Psoas muscle (tissue), 7 donors: ENCODE measurements at regions not wholly inside any gene's neighbourhood (a gene's known extent, or its start where the extent isn't known, plus 50 kb on each side); places are given as distances from the start of the nearest gene placed in this dataset.

Experiments
- ATAC-seq, 4 donors: fragments of 200-7000 bp; cut with Tn5 transposase; one replicate each; pipeline ENCODE4 v1.9.1; 2020; ENCODE audit warnings: moderate library complexity in 3 of 4, mild to moderate bottlenecking in 2 of 4
- DNase-seq, 2 donors: peaks; one replicate each; pipeline ENCODE4 v3.0.0-alpha.2; 2020
- H3K27ac ChIP-seq: fragments of 200-600 bp; one replicate; pipeline ENCODE4 v1.8.0; 2022
- H3K27me3 ChIP-seq, 3 donors: fragments of 200-600 bp in 1 of 3; one replicate each; pipeline versions ENCODE4 v1.6.1 to v1.8.0; 2013 to 2022; ENCODE audit warnings: low read length in 2 of 3, mild to moderate bottlenecking in 2 of 3, moderate library complexity in 1 of 3; ENCODE audit not compliant: insufficient read depth in 3 of 3
- H3K36me3 ChIP-seq, 2 donors: fragments of 200-600 bp in 1 of 2; one replicate each; pipeline versions ENCODE4 v1.6.1 to v1.8.0; 2013 to 2022; ENCODE audit warnings: low read depth in 1 of 2, mild to moderate bottlenecking in 1 of 2, moderate library complexity in 1 of 2; ENCODE audit not compliant: insufficient read depth in 1 of 2
- H3K4me1 ChIP-seq: fragments of 200-600 bp; one replicate; pipeline ENCODE4 v1.8.0; 2022
- H3K4me3 ChIP-seq: fragments of 200-600 bp; one replicate; pipeline ENCODE4 v1.8.0; 2022; ENCODE audit warnings: mild to moderate bottlenecking
- H3K9me3 ChIP-seq: fragments of 200-600 bp; one replicate; pipeline ENCODE4 v1.8.0; 2022
- WGBS, 3 donors: extraction: QIAGEN DNeasy Blood & Tissue Kit; methylation state at CpG; one replicate each; pipeline versions ENCODE4 v1.1.6 to v1.1.7; 2013; 5-methylcytosine and 5-hydroxymethylcytosine counted together
- intact Hi-C, 2 donors: fragments of 100-400 bp; cut with DNase I; formaldehyde crosslinking; loops; one replicate each; pipeline versions ENCODE4 v1.11.0 to v1.14.2; 2022
- TF ChIP-seq, protein P1 (sequence below): fragments of 200-600 bp; IDR thresholded peaks from one replicate; pipeline ENCODE4 v1.8.0; 2022; ENCODE audit warnings: antibody characterized with exemption
- donor health status: healthy with polysubstance abuse.
- donor health status: DM: no; HTN: no; CAD: no; lungs with moderate emphysema.
- donor health status: Bipolar disorder and iron deficiency.
- donor health status: healthy.
- donor health status: DM: yes; HTN: yes; CAD: no.
- donor health status: DM: no; HTN: no; CAD: no.
- donor health status: DM: yes; HTN: yes; CAD: no.

DNA sequence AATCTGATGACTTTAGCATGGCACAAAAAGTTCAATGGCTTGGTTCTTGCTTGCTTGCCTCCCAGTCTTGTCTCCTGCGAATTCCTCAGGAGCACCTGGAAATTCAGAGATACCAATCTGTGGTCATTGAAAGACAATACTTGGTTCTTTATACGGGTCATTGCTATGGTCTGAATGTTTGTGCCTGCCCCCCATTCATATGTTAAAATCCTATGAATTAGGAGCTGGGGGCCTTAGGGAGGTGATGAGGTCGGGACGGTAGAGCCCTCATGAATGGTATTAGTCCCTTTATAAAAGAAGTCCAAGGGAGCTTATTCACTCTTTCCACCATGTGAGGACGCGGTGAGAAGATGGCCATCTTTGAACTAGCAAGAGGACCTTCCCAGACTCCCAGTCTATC, 721.8 kb downstream of the UTRN start:
- Histone ChIP-seq H3K4me3 (no peak overlapping the region), H3K36me3 (no peaks in the 10 kb centered on the region), H3K4me1 (no peaks in the 10 kb centered on the region), H3K27me3 (no peaks in the 10 kb centered on the region), H3K9me3 (no peaks in the 10 kb centered on the region), H3K27ac (no peak overlapping the region)
- intact Hi-C loops: no loop called here
- 88 to 92% (median 90%) methylated on average over 6 of the region's 6 CpGs for WGBS, 3 donors
- TF ChIP-seq, protein P1, sequence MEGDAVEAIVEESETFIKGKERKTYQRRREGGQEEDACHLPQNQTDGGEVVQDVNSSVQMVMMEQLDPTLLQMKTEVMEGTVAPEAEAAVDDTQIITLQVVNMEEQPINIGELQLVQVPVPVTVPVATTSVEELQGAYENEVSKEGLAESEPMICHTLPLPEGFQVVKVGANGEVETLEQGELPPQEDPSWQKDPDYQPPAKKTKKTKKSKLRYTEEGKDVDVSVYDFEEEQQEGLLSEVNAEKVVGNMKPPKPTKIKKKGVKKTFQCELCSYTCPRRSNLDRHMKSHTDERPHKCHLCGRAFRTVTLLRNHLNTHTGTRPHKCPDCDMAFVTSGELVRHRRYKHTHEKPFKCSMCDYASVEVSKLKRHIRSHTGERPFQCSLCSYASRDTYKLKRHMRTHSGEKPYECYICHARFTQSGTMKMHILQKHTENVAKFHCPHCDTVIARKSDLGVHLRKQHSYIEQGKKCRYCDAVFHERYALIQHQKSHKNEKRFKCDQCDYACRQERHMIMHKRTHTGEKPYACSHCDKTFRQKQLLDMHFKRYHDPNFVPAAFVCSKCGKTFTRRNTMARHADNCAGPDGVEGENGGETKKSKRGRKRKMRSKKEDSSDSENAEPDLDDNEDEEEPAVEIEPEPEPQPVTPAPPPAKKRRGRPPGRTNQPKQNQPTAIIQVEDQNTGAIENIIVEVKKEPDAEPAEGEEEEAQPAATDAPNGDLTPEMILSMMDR: no peak
- ATAC-seq (no peak), DNase-seq (no peak)

DNA sequence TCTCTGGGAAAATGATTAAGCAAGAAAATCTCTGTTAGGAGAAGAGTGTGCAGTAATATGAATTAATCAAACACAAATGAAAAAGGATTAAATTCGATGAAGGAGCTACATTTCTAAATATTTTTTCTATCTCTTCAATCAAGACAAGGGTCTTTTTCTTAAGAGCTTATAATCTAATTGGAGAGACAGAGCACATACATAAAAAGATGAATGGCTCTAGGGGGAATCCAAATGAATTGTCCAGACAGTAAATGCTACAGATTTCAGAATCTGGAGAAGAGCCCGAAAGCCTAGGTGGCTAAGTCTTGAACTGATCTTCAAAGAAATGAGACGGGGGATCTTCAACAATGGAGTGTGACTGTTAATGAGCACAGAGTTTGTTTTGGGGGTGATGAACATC, 723.6 kb downstream of the UTRN start:
- TF ChIP-seq, protein P1: no peak
- 73 to 75% (median 73%) methylated on average over 3 of the region's 3 CpGs for WGBS, 3 donors
- no peaks in the 10 kb centered on the region for H3K9me3 ChIP-seq
- H3K36me3 ChIP-seq: no peaks in the 10 kb centered on the region
- intact Hi-C loops: no loop called here
- H3K4me3 ChIP-seq: no peak overlapping the region
- DNase-seq: no peak
- H3K27ac ChIP-seq: no peak overlapping the region
- no peak for ATAC-seq
- H3K4me1 ChIP-seq: no peaks in the 10 kb centered on the region
- no peaks in the 10 kb centered on the region for H3K27me3 ChIP-seq

DNA sequence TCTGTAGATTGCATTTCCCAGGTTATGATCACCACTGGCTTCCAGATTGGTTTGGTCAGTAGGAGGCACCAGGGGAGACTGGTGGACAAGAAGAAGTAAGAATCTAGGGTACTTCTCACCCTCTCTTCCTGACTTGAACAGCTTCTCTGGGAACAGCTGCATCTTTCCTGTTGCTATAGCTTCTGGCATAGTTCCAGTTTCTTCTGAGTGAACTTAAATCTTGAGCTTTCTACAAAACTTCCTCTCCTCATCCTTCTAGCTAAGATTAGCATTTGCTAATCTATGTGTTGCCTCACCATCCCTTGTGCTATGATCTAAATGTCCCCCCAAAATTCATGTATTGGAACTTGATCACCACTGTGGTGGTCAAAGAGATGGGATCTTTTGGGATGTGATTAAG, 724.6 kb downstream of the UTRN start:
- DNase-seq (no peak), ATAC-seq (no peak)
- TF ChIP-seq, protein P1: no peak
- no peak overlapping the region for H3K27ac ChIP-seq
- no peaks in the 10 kb centered on the region for H3K9me3 ChIP-seq
- no peaks in the 10 kb centered on the region for H3K27me3 ChIP-seq
- H3K4me1 ChIP-seq: no peaks in the 10 kb centered on the region
- intact Hi-C loops: no loop called here
- H3K4me3 ChIP-seq: no peak overlapping the region
- H3K36me3 ChIP-seq: no peaks in the 10 kb centered on the region

DNA sequence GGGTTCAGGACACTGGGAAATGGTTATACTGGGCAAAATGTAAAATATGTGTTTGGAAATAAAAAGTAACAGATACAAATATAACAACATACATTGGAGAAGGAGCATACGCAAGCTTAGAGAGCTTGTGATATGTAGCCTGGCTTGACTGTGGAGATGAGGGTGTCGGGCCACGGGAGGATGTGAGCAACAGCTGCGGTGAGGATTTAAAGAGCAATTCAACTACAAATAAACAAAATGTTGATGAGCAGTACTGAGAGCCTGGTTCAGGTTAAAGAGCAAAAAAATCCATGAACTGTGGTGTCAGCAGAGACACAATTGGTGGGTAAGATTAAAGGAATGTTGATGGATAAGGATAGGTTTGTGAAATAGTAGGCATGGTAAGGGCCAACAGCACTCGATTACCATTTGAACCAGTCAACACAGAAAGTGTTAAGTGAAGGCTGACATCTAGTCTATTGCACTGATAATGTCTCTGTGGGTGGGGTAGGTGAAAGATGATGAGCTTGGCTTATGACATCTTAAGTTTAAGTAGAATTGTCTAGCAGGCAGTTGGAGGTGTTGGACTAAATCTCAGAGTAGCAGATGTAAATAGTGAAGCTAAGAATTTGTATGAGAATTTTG, 723.2 kb downstream of the EPM2A start:
- ATAC-seq (no peak), DNase-seq (no peak)
- Histone ChIP-seq H3K9me3 (no peaks in the 10 kb centered on the region), H3K36me3 (no peaks in the 10 kb centered on the region), H3K27ac (no peak overlapping the region), H3K27me3 (no peaks in the 10 kb centered on the region), H3K4me1 (peaks cover 7% of the 10 kb centered on the region), H3K4me3 (no peak overlapping the region)
- intact Hi-C loops: no loop called here
- WGBS, 3 donors: 45 to 58% (median 52%) methylated on average over 5 of the region's 5 CpGs
- TF ChIP-seq, protein P1: no peak
